ENCODE measurements at regions not wholly inside any gene's neighbourhood (a gene's known extent, or its start where the extent isn't known, plus 50 kb on each side); places are given as distances from the start of the nearest gene placed in this dataset.

DNA sequence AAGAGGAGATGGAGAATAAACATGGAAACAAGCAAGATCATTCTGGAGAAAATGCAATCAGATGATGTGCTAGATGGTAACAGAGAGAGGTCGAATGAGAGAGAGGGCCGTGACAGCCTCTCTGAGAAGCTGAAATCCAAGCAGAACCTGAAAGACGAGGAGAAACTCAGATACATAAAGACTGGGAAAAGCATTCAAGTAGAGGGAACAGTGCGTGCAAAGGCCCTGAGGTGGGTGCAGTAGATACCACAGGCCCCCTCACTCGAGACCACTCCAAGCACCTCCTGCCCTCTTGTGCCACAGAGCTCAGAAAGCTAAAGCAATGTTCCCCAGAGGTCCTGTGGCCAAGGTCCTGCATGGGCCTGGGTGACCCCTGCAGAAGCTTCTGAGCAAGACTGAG is 54.8 kb upstream of the DLK1 start:
- TF ChIP-seq, protein P1, sequence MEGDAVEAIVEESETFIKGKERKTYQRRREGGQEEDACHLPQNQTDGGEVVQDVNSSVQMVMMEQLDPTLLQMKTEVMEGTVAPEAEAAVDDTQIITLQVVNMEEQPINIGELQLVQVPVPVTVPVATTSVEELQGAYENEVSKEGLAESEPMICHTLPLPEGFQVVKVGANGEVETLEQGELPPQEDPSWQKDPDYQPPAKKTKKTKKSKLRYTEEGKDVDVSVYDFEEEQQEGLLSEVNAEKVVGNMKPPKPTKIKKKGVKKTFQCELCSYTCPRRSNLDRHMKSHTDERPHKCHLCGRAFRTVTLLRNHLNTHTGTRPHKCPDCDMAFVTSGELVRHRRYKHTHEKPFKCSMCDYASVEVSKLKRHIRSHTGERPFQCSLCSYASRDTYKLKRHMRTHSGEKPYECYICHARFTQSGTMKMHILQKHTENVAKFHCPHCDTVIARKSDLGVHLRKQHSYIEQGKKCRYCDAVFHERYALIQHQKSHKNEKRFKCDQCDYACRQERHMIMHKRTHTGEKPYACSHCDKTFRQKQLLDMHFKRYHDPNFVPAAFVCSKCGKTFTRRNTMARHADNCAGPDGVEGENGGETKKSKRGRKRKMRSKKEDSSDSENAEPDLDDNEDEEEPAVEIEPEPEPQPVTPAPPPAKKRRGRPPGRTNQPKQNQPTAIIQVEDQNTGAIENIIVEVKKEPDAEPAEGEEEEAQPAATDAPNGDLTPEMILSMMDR (IDR thresholded peaks at IDR 0.05), result no peak
- TF ChIP-seq POLR2A (IDR thresholded peaks at IDR 0.05), result no peak

Data from breast epithelium (tissue), 3 donors.